Stimulated activated CD4-positive, alpha-beta T cell treated with anti-CD3 and anti-CD28 coated beads, Interleukin-4, amount 100 ng/mL, for 1 hour (primary cell): ENCODE measurements at regions not wholly inside any gene's neighbourhood (a gene's known extent, or its start where the extent isn't known, plus 50 kb on each side); places are given as distances from the start of the nearest gene placed in this dataset.

ENCODE experiments used
- DNase-seq: peaks from one replicate; pipeline ENCODE4 v3.0.0-alpha.2; 2020

GRCh38 chr6:40340957-40341356 lies 246.2 kb downstream of the LRFN2 start:
- no peak for DNase-seq

GRCh38 chr6:40340196-40340595 lies 247.0 kb downstream of the LRFN2 start:
- no peak for DNase-seq

GRCh38 chr6:40338306-40338705 lies 248.9 kb downstream of the LRFN2 start:
- DNase-seq = no peak

DNA sequence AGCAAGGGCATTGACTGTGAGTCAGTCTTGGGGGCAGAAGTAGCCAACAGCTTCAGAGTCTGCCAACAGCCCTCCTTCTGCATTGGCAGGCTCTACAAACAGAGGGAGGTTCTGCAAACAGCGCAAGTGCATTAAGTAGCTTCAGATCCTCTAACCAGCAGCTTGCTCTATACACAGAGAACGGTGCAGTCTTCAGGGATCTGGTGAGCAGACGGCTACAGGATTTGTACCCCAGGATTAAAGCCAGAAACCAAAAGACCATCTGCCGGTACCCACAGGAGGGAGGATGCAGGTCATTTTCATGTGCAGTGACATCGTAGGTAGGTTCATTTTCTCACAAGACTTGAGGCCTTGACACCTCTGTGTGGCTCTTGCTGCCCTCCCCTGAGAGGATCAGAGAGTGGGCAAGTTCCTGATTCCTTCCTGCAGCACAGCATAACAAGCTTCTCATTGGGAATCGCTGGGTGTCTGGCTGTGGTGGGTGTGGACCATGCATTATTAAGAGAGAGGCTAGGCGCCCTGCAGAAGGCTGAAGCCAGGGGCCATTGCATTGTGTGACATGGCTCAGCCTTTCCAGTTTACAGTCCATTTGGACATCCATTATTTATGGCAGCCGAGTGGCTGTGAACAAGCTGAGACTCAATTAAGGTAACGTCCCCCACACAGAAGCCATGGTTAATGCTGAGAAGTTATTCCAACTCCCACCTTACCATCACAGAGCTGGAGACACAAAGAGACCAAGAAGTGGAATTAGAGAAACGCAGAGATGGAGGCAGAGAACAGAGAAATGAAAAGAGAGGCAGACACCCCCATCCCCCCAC lies 250.0 kb downstream of the LRFN2 start:
- DNase-seq = no peak

GRCh38 chr6:40336296-40336695 lies 250.9 kb downstream of the LRFN2 start:
- DNase-seq = no peak

DNA sequence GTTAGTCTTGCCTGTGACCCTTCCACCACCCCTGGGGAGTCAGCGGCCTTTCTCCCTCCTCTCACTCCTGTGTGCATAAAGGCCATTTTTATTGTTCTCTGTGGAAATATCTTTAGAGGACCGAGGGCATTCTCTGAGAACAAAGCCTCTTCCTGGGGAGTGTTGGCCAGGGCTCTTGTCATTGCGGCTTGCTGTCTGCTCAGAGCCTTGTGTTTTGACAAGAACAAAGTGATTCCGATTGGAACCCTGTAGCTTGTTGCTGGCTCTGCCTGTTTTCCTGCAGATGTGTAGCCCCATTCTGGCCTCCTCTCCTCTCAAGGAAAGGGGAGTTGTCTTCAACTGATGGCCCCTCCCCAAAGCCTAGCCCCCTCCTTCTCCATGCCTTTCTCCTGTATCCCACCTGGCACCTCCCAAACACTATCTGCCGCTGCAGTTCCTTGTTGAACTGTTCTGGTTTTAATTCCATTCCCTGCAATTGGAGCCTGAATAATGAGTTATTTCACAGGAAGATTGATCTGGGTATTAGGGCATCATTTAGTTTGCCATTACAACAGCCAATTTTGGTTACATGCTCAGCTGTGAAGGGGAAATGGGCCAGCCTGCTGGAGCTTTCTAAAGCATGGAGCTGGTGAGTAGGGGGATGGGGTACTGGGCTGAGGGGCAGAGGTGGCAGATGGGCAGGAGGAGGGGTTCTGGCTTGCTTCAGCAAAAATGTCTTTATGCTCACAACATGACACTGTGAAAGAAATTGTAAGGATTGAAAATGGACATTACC lies 252.5 kb downstream of the LRFN2 start:
- DNase-seq = no peak

DNA sequence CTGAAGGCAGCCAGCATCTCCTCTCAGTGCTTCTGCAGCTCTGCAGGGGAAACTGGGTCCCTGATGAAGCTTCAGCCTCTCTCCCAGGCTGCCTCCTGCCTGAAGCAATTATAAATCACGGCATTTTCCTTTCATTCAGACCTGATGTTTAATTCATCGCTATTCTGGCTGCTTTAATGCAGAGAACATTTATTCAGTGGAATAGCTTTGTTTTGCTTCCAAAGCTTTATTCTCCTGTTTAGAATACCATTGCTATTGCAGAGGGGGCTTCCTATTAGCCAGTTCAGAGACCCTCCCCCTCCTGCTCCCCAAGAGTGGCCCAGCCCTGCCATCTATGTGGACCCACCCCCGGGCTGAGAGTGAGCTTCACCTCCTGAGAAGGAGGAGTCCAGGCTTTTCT lies 255.6 kb downstream of the LRFN2 start:
- DNase-seq = no peak

GRCh38 chr6:40330301-40330721 lies 256.9 kb downstream of the LRFN2 start:
- no peak for DNase-seq

DNA sequence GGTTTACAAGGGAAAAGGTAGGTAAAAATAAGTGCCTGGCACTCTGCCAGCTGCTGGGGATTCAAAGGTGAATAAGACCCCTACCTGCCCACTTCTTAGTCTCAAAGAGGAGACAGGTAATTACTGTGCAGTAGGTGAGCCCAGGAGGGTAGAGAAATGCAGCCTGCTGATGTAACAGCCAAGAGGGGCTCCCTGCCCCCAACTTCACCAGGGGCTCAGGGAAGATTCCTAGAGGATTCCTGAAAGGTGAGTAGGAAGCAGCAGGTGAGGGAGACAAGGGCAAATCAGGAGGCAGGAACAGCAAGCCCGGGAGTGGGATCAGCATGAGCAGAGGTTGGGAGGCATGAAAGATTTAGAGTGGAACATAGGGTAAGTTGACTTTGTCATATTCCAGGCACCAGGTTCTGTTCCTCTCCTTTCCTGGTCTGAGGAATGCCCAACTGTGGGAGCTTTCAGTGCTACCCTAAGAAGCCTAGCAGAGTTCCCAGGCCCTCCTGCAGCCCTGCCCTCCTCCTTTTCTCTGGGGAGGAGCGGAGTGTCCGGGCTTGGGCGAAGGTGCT lies 258.1 kb downstream of the LRFN2 start:
- no peak for DNase-seq

DNA sequence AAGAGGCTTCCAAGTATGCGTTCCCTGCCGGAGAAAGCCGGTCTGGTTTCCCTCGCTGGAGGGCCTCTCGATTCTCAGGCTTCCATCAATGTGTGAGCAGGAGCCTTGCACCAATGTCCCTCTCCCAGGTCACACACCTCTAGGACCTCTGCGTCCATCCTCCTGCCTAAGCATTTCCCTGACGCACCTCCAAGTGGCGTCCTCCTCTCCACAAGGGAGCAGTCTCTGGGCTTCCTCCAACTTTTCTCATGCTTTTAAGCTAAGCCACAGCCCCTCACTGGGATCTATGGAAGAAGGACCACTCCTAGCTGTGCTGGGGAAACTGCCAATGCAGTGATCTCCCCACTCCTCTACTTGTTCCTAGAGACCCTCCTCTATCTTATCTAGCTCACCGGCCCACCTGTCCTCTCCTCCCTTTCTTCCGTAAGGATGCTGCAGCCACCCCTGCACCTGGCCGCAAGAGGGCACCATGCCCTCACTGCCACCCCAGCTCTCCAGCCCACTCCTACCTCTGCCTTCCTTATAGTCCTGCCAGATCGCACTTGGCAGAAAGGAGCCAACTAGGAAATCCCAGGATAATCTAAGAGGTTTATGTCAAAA lies 258.7 kb downstream of the LRFN2 start:
- peak; percentile 31 for DNase-seq

- DNase-seq = no peak
Observed at GRCh38 chr6:40326714-40327421, 260.3 kb downstream of the LRFN2 start.

DNA sequence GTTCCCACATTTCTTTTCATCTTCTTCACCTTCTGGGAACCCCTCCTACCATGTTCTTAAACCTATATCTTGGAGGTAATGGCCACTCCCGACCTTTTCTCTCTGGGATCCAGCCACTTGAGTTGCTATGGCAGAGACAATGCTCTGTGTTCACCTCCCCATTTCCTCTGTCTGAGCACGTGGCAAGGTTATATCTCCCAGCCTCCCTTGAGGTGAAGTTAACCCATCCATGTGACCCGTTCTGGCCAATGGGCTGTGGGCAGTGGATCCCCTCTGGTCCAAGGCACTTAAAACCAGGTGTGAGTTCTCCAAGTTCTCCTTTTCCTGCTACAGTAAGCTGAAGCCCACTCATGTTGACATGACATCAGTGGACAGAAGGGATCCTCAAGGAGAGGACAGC lies 261.4 kb downstream of the LRFN2 start:
- DNase-seq = no peak

GRCh38 chr6:40325041-40325440 lies 262.1 kb downstream of the LRFN2 start:
- no peak for DNase-seq

- no peak for DNase-seq
Observed at GRCh38 chr6:40323881-40324634, 263.1 kb downstream of the LRFN2 start.

GRCh38 chr6:40322336-40322735 lies 264.8 kb downstream of the LRFN2 start:
- no peak for DNase-seq

- DNase-seq = no peak
Observed at GRCh38 chr6:40321616-40322015, 265.5 kb downstream of the LRFN2 start.

- no peak for DNase-seq
Observed at GRCh38 chr6:40320947-40321346, 266.2 kb downstream of the LRFN2 start.

GRCh38 chr6:40320441-40320840 lies 266.7 kb downstream of the LRFN2 start:
- no peak for DNase-seq

- DNase-seq = no peak
Observed at GRCh38 chr6:40319124-40319523, 268.0 kb downstream of the LRFN2 start.

DNA sequence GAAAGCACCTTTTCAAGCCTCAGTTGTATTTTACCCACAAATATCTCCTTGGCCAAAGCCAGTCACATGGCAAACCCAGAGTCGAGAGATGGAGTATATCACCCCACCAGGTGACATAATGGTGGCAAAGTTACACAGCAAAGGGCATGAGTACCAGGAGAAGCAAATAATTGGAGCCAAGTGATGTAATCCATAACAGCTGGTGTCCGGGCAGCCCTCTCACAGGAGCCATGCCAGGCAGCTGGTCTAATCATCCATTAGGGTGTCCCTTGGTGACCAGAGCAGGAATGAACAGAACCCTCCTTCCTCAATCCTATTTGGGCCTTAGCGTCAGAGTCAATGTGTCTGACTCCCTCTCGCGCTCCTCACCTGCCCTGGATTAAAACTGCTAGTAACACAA lies 272.1 kb downstream of the LRFN2 start:
- no peak for DNase-seq

DNA sequence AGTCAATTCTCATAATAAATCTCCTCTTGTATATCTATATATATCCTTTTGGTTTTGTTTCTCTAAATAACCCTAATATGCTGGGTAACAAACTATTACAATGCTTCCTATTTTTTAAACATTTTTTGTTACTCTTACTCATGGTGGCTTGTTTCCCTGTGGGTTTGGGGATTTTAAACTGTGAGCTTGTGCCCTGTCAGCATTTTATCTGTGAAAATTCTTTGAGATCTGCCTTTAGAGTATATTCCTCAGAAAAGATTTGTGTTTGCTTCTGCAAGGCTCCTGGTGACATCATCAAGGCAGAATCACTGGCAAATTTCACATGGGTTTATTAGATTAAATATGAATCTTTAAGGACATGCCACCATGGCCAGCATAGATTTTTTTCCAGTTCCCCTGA lies 273.6 kb downstream of the LRFN2 start:
- DNase-seq = no peak
